ENCODE measurements at regions not wholly inside any gene's neighbourhood (a gene's known extent, or its start where the extent isn't known, plus 50 kb on each side); places are given as distances from the start of the nearest gene placed in this dataset.
A peak's percentile ranks its signal among the peaks of the same experiment; 100 is the strongest.

DNA sequence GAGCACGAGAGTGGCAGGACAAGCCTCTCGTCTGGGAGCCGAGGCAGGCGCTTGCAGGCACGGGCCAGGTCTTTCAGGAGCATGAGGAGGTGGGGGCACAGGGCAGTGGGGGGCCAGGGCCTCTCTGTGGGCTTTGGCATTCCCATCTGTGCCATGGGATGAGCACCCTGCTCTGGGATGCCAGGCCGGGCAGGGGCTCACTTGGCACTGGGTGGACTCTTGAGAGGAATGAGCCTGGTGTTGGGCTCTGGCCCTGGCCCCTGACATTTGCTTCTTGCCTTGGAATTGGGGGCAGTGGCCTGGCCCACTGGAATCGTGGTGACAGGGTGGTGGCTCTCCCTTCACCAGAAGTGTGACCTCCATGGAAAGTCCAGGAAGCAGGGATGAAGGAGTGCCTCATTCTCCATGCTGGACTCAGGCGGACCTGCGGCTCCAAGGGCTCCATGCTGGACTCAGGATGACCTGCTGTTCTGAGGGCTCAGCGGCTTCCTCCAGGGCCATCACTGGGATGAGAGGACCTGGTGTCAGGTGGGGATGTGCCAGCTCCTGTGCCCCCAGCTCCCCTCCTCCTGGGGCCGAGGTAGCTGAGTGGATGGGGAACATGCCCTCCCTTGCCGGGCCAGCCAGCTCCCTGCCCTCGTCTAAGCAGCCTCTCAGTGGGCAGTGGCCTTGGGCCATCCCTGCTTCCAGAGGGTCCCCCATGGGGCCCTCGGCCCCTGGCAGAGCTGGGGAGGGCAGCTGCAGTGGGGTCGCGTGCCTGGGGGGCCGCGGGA is 220.3 kb downstream of the KIF26A start:
- peak; percentile 14 for DNase-seq

DNA sequence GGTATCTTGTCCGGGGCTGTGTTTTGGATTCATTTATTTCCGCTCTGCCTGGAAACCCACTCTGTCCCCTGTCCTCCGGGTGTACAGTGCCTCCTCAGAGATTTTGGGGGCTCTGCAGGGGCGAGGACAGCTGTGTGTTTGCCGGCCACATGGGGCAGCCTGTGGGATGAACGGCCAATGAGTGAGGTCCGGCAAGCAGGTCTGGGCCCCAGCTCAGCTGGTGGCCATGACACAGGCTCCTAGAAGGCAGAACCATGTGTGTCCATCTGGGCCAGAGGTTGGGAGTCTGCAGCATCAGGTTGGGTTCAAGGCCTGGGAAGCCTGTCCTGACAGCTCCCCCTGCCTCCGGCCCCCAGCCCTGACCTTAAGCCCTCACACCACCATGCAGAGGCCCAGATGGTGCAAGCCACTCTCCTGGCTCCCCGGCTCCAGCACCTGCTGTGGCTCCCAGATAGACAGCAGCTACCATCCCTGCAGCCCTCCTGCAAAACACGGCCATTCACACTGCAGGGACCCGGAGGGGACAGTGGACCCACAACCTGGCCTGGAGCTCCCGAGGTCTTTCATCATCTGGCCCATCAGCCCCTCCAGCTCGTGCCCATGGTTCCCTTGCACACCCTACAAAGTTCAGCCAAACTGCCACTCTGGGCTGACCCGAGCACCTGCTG is 220.1 kb upstream of the C14orf180 start:
- DNase-seq: peak; percentile 11

DNA sequence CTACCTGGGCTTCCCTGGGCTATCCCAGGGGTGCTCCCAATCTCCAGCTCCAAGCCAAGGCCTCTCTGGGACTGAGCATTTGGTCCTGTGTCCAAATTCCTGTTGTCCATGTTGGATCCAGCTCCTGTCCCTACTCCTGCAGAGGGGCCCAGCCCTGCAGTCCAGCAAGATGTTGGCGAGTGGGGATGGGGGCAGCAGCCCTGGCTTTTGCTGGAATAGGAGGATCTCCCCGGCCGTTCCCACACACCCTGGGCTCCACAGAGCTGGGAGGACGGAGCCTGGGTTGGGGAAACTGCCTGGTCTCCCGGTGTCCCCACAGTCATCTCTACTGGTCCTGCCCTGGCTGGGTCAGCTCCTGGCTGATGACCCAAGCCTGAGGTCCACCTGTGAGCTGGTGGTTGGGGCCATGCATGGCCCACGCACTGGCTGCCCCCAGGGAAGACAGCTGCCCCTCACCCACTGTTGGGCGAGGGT is 219.6 kb upstream of the C14orf180 start:
- DNase-seq: no peak

DNA sequence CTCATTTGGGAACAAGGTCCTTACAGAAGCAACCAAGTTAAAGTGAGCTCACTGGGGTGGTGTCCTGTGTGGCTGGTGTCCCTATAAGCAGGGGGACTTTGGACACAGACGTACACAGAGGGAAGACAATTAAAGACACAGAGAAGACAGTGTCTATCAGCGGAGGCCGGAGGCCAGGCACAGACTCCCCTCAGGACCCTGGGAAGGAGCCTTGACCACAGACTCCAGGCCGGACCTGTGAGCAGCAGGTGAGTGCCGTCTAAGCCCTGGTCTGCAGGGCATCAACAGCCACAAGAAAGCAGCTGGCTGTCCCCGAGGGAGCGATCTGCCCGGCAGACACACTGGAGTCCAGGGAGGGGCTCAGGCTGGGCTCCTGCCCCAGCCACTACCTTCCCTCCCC is 219.1 kb upstream of the C14orf180 start:
- DNase-seq: no peak

DNA sequence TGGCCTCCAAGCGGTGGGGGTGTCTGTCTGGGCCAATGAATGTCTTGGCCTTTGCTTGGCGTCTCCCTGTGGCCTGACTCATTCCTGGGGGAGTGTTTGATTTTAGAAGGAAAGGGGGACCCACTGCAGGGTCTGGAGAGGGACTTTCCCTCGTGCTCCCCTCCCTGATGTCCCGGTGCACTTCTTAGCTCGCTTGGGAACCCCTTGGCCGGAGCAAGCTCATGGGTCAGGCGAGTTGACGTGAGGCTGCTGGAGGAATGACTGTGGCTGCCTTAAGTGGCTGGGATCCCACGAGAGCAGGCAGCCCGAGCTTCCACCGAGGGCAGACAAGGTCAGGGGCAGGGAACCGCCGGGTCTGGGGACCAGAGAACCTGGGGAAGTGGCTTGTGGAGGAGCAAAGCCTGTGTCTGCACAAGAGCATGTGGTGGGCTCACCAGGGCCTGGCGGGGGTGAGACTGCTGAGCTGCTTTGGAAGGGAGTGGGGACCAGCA is 218.4 kb upstream of the C14orf180 start:
- DNase-seq: peak; percentile 16

DNA sequence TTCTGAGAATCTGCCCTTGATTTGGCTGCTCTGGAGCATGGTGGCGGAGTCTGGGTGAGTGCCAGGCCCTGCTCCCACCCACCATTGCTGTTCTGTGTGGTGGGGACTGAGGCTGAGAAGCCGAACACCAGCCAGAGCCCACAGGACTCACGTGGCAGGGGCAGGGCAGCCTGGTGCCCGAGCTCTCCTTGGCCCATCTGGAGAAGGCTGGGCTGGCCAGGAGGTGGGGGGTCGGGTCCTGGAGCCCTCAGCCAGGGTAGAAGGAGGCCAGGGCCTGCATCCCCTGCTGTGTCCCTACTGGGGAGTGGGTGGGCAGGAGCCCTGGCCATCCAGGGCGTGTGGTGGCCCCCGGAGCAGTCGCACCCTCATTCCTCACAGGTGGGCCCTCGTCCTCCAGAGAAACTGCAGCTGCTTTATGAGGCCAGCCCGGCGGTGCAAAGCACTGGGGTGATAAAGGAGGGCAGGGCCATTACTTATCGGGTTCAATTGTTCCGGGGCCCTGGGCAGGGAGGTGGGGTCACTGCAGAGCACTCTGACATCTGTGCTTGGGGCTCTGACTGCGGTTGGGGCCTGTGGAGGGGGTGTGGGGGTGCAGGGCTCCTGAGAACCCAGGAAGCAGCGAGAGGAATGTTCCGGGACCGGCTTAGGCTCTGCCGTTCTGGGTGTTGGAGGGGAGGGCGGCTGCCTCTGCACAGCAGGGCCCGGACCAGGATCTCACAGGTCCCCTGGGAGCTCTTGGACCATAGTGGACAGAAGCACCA is 217.5 kb upstream of the C14orf180 start:
- DNase-seq: peak; percentile 9

DNA sequence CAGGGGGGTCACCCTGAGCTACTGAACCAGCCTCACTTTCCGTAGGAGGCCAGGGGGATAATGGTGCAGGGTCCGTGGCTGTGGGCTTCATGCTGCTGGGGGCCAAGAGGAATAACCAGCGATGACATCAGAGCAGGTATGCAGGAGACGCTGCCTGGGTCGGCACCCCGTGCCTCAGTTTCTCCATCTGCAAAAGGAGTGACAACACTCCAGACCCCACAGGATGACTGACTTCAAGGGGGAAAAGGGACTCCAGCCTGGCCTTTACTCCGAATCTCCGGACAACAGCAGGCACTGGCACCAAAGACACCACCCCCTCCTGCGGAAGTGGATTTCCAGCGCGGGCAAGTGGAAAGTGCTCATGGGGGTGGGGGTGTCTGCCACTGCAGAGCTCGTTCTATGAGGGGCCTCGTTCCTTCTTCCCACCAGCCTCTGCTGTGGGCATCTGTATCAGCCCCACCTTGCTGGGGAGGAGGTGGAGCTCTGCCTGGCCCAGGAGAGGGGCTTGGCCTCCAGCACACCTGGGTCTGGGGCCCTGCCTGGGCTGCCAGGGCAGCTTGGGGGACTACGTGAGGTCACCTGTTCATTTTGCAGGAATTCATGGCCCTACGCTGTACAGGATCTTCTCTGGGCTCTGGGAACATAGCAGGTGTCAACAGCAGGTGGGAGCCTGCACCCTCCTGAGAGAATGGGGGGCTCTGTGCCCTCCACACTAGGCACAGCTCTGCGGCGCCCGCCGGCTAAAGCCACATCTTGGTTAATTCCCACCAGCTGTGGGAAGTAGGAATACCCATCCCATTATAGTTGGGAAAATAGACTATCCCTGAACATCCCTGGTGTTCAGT is 216.6 kb upstream of the C14orf180 start:
- peak; percentile 10 for DNase-seq

DNA sequence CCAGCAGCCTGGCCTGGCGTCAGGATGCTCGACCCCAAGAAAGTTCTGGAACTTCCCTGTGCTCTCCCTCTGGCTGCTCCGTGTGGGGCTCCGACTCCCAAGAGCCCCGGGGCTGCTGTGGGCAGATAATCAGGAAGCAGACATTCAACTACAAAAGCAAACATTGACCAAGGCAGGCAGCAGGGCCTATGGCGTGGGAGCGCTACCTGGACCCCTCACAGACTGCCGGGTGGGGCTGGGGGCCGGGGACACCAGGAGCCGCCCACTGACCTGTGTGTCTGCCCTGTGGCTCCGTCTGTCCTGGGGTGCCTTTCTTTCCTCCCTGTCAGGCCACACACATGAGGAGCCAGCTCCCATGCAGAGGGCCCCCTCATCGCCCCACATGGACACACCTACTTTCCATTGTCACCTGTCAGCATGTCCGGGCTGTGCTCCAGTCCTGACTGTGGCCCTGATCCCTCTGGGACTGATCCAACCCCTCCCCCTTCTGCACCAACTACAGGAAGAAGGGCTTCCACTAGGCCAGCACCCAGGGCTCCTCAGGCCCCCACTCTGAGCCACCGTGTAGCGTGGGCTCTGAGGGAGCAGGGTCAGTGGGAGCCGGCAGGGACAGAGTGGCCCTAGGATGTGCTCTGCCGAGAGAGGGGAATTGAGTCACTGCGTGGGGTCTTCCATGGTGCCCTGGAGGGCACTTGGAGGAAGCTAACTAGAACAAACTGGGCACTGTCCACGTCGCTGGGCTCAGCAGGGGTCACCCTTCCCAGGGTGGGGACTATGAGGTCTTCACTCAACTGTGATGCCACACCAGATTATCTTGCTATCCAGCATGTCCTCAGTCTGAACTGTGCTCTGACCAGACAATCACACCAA is 215.4 kb upstream of the C14orf180 start:
- DNase-seq: peak; percentile 6

DNA sequence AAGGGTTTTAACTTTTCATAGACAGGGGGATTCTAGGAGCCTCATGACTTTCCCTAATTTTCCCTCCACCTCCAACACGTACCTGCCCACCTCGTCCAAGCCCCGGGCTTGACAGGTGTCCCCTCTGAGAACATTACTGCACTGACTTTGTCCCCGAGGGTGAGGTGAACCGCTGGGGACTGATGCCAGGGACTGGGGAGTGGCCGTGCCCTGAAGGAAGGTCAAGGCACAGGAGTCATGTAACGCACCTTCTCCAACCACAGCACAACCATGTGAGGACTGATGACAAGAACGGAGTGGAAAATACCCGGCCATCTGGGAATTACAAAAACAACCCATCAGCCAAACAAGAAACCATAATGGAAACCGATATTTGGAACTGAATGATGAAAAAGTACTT is 214.7 kb upstream of the C14orf180 start:
- no peak for DNase-seq

DNA sequence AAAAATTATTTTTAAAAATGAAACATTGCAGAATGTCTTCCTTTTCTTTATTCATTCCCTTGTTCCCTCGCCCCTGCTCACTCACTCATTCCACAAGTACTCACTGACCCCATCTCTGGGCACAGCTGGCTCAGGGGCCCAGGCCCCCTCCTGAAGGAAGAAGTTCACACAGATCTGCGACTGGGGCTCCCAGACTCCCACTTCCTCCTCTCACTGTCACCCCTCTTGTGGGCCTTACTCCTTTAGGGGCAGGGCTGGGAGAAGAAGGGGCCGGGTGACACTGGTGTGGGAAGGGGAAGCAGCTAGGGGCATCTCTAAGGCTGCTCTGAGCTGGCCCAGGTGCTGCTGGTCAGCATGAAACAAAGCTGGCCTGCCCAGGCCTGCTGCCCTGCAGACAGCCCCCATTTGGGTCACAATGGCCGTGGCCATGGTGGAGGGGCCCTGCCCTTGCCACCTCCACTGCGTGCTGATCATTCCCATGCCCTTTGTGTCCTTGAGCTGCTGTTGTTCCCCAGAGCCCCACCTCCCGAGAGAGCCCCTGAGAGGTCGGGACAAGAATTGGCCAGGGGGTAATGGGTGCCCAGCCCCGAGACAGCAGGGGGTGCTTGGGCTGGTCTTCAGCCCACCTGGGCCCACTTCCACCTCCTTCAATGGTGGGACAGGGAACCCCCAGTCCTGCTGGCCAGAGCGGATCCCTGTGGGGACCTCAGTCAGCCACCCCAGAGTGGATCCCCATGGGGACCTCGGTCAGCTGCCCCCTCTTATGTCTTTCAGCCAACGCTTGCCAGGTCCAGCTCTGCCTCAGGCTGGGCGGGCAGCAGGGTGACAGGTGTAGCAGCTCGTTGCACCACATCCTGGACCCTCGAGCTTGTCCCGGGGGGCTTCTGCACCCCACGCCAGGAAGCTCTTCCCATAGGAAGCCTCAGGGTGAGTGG is 212.4 kb upstream of the C14orf180 start:
- no peak for DNase-seq

DNA sequence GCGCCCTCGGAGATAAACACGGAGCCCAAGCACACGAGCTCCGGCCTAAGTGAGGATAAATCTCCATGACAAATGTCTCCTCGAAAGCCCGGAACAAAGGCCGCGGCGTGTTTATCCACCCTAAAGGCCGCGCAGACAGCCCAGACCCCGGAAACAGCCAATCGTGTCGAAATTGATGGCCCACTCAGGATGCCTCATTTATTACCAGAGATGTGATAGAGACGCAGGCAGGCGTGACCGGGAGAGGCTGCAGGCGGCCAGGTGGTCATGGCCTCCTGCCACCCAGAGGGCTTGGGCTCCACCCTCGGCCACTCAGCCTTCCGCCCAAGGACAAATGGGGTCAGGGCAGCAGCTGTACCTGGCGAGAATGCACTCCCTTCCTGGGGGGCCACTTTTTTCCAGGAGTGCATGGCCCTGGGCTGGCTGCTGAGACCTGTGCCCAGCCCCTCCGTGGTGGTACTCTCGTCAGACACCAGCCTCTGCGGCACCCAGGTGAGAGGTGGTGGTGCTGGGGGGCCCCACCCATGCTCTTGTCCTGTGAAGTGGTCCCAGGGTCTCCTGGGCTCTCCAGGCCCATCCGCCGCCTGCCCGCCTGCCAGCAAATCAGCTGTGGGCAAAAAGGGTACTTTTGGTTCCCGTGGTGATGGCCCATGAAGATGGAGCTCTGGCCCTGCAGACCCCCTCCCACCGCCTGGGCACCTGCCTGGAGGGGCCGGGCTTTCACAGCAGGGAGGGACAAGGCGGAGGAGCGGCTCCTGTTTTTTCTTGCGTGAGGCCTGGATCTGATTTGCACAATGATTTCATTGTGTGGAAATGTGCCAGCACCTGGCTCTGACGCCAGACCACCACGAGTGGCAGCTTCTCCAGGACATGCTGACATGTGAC is 211.5 kb upstream of the C14orf180 start:
- DNase-seq: no peak

DNA sequence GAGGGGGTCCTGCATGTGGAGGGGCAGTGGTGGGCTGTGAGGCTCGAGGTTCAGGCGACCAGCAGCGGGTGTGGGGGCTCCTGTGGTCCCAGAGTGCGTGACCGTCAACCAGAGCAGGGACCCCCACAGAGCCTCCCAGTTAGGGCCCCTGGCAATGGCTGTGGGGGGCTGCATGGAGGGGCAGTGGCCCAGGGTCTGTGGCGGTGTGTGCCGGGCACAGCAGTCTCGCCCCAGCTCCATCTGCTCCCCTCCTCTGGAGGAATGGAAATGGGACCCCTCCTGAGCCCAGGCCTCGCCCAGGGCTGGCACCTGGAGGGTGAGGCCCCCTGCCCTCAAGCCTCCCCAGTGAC is 210.8 kb upstream of the C14orf180 start:
- DNase-seq: no peak

DNA sequence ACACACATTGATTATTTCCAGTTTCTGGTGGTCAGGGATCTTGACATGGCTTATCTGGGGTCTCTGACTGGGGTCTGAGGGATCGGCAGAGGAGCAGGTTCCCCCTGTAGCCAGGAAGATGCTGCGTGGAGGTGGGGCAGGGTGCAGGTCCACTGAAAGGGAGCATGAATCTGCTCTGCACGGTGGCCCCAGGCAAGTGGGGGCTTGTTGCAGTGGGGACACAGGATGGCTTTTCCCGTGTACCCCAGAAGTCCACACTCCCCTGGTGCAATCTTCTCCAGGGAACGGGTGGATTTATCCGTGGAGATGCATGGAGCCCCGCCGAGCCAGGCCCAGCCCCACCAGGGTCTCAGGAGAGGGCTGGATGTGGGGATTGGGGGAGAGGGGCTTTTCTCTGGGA is 210.4 kb upstream of the C14orf180 start:
- DNase-seq: no peak

DNA sequence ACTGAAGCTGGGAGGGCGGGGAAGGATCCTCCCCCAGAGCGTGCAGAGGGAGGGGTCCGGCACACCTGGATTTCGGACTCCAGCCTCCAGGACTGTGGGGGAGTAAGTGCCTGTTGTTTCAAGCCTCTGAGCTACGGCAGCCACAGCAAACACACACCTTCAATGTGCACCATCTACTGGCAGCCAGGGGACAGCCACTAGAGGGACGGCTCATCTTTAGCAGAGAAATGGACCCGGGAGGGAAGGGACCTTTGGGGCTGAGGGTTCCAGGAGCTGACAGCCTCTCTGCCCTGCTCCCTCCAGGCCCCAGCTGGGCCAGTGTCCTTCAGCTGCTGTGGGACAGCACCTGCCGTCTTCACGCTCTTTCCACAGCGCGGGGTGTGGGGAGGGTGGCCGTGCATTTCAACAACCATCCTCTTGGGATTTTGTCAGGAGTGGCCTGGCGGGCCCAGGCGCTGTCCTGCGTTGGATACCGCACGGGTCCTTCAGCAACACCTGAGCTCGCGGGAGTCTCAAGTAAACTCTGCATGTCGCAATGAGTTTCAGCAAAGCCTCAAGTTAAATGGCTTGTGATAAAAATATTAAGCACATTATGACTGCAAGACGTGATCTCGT is 209.2 kb upstream of the C14orf180 start:
- DNase-seq: no peak

DNA sequence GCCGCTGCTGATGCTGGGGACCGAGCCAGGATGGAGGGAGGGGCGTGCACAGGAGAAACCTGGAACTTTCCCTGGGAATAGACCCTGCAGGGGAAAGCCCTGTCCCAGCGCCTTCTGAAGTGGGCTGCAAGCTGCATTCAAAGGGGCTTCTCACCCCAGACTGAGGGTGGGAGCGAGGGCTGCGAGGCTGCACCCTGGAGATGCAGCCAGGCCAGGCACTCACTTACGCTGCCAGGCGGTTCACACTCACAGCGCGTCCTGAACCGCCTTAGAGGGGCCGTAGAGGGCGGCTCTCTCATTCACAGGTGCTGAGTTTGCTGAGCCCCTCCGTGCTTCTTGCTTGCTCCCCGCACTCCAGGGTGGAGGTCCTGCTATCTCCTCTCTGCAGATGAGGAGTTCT is 208.5 kb upstream of the C14orf180 start:
- DNase-seq: no peak

DNA sequence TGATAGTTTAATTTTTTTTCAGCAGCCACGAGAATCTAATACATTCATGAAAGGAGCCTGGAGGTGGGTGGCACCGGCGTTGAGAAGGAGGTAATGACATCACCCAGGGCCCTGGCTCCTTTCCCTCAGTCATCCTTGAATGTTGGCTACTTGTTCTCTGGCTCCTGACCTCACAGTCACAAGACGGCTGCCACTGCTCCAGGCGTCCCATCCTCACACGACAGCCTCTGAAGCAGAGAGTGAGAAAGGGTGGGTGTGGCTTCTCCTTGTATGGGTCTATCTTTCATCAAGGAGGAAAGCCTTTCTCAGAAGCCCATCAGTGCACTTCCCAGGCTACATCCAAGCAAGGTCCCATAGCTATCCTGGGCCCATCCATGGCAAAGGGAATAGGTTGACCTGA is 207.6 kb upstream of the C14orf180 start:
- no peak for DNase-seq

DNA sequence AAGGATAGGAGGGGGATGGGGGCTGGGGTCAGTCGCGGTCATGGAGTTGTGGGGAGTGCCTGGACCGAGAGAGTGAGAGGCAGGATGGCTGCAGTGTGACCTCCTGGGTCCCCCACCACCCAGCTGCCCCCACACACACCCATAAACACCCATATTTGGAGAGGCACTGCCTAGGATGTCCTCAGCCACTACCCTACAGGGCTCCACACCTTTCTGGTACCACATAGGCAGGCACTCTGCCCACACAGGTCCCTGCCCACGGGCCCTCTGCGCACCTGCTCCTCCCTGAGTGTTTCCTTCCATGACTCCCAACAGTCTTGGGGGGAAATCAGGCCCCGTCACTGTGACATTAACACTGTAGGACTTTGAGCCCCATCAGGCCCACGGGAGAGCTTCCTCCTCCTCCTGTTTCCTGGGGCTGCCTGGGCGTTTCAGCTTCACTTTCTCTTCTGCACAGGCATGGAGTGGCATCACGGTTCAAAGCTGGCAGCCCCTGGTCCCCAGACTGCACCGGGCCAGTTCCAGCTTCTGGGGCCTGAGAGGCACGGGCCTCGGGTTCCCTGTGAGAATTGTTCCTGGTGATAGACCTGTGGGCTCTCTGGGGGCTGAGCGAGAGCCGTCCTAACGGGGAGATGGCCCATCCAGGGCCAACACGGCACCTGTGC is 207.0 kb upstream of the C14orf180 start:
- DNase-seq: no peak

DNA sequence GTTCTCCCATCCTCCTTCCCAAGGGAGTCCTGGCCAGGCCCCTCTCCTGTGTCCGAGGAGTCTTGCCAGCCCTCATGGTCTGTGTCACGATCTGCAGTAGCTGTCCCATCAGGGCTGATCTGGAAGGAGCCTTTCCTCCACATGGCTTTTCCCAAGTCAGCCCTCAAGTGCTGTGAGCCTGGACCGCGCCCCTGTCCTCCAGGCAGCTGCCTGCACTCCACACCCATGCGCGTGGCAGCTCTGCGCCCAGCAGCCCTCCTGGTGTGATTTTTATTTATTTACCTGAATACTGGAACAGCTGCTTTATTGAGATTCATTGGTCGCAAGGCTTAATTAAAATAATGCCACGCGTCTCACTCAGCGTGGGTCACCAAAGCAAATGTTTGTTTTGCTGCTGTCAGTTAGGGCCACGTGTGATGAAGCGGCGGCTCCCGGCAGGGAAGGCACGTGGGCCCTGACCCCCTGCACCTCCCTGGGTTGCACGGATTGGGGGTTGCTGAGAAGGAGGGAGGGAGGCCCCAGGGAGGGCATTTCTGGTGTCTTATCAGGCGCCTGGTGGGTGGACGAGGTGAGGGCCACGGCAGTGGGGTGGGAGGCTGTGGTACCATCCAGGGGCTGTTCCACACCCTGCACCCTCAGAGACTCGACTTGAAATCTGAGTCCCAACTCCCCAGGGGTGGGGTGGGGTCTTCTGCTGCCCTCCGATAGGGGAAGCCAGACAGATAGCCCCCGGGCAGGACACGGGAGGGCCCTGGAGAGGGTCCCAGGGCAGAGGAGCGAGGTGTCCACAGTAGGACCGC is 206.3 kb upstream of the C14orf180 start:
- DNase-seq: no peak

Measured in CD4-positive, alpha-beta T cell treated with Interleukin-15 for 1 hour (primary cell).